GM04504 (cell line): ENCODE measurements at regions not wholly inside any gene's neighbourhood (a gene's known extent, or its start where the extent isn't known, plus 50 kb on each side); places are given as distances from the start of the nearest gene placed in this dataset.

ENCODE experiments used
- DNase-seq: peaks from one replicate; pipeline ENCODE4 v3.0.0-alpha.2; 2012; ENCODE audit warnings: low read depth

DNA sequence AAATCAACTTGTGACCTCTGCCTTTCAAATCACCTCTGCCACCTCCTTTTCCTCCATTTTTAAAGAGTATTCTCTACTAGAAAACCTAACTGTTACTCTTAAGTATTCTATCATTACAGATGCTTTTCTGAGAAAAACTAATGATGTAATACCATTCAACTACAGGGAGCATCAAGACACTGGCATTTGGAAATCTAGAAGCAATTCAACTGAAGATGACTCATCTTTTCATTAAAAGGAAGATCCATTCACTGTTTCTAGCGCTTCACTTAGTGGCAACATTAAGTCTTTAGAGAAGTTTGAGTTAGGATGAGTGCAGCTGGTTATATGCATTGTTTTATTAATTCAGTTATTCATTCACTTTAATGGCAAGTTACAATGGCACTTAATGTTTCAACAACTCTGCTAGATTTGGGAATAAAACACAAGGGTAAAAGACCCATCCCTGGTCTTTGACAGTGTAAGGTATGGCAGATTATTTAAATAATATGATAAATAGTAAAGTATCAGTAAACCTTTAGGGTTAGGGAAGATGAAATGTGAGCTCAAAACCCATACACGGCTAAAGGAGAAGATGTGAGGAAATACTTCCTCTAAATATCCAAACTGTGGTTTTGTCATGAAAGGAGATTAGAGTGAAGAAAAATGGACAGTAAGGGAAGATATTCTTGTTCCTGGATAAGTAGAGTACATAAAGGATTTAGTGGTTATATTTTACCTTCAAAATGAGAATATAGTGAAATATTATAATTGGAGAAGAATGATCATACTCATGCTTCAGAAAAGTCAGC, 61.7 kb downstream of the KCNJ2 start:
- no peak for DNase-seq

DNA sequence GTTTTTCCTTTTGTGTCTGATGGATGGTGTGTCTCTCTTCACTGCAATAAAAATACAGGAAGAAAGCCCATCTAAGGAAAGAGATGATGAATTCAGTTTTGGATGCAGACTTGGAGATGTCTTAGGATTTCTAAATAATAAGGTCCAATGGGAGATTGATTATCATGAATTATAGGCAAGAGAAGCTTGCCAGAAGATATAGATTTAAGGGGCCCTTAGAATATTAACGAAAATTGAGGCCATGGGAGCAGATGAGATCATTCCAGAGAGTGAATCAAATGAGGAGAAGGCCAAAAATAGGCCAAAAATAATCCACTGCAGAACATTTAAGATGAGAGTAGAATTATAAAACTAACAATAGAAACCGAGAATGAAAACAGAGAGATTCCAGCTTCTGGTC, 63.1 kb downstream of the KCNJ2 start:
- DNase-seq, result no peak

DNA sequence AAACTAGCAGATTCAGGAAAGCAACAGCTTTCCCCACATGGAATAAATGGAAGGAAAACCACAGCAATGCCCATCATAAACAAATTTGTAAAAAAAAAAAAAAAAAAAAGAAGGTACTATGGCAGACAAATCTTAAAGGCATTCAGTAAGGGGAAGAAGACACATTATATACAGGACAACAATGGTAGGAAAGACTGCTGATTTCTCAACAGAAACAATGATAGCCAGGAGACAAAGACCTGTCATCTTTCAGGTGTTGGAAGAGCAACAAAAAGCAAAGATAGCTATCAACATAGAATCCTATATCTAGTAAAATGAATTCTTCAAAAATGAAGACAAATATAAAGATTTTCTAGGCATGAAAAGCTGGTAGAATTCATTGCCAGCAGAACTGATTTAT, 65.9 kb downstream of the KCNJ2 start:
- no peak for DNase-seq

DNA sequence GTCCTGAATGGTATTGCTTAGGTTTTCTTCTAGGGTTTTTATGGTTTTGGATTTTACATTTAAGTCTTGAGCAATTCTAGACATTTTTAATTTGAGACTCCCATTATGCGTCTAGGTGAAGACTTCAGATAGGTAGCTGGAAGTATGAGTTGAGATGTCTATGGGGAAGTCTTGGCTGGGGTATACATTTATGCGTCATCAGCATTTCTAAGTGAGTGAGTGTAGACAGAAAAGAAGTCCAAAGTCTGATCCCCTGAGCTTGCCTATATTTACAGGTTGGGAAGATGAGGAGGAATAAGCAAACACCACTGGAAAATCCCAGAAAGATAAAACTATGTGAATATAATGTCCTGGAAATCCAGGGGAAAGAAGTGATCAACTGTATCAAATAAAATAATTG, 68.9 kb downstream of the KCNJ2 start:
- DNase-seq, result no peak

DNA sequence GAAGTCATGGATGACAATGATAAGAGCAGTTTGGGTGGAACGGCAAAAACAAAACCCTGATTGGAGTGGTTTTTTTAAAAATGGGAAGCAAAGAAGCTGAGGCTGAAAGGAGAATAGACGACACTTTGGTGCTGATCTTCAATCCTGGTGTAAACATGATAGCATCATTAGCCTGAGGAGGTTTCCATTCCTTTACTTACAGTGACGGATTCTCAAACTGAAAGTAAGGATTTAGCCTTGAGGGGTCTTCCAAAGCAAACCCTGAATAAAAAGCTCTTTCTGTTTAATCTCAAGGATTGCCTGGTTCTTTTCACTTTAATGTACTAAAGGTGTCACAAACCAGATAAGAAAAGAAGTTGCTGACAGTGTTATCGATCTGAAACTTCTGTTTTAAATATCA, 69.3 kb downstream of the KCNJ2 start:
- no peak for DNase-seq

DNA sequence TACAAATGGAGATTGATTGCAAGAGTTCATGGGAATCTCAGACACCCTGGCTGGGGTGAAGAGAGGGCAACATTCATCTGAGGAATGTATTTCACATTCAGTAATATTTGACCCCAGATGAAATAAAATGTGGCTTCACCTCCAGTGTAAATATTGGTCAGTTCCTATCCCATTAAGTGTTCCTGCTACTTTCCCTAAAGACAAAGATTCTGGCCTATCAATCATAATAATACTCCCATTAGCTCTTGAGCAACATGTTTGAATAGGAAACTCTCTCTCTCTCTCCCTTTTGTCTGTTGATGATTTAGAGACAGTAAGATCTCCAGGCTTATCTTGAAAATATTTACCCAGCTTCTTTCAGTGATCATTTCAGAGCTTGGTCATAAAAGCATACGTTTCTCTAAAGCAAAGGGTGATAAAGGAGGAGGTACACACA, 70.1 kb downstream of the KCNJ2 start:
- DNase-seq, result no peak

DNA sequence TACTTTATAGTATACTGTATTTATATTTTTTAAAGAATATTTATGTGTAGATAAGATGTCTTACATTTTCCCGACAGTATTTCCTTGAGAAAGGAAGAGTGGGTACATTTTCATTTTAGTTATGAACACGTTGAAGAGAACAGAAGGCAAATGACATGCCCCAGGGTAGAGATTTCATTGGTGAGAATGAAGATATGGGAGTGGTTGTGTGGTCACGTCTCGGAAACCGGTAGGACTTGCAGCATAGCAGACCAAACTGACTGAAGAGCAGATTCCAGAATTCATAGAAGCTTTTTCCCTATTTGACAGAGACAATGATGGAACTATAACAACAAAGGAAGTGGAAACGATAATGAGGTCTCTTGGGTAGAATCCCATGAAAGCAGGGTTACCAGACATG, 71.7 kb downstream of the KCNJ2 start:
- DNase-seq, result no peak

DNA sequence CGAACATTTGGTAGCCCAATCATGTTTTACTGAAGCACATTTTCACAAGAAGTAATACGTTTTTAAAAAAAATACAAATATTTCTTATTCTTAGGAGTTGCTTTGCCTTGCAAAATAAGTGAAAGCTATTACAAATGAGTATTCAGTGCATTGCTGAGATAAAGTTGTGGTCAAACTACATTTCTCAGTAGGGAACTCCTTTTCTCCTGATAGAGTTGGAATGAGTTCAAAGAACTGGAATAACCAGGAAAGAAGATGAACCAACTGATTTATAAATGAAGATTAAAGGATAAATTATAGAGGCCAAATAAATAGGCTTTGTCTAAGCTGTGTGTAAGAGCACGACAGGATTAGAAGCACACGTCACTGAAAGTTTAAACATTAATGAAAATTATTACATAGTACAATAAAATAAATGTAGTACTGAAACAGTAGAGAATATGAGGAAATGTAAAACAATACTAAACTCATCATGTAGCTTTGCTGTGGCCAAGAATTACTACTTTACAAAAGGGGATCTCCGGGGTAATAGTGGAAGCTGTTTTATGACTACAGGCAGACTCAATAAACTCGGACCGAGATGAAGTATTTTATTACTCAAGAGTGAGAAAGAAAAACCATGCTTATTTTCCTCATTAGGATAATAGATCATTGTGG, 73.6 kb downstream of the KCNJ2 start:
- no peak for DNase-seq

DNA sequence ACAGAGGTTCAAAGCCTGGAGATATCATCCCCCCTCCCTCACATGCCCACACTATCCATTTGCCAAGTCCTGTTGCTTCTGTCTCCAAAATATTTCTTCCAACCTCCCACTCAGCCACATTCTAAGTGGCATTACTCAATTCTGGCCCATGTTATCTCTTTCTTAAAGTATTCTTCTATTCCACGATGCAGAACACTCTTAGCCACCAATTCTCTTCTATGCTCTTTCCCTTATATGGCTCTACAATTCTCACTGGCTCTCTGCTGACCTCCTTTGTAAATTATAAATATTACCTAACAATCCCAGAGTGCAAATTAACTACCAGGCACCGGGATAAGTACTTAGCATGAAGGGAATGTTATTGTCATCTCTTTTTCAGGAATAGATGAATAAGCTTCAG, 82.4 kb downstream of the KCNJ2 start:
- no peak for DNase-seq

DNA sequence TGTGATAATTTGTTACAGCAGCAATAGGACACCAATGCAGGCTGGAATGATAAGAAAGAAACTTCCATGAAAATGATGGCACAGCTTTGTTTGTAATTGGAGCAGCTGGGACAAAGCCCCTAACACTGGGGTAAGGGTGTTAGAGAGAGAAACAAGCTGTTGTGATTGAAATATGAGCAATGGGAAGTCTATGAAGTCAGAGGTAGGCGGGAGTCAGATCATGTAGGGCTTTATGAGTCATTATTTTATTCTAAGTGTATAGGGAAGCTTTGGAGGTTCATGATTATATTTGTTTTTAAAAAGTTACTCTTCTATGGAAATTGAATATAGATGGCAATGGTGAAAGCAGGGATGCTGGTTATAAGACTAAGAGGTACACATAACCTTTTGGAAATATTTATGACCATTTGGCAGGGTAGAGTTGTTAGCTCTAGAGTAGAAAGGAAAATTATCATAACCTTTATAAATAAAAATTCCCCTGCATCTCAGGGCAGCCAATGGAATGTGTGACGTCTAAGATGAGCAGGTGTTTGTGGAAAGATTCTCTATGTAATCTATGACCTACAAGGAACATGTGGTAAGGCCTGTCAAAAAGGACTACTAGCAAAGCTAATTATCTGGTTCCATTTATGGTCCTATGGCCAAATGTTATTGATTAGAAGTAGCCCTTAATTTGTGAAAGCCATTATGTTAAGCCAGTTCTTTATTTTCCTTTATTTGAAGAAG, 85.6 kb downstream of the KCNJ2 start:
- no peak for DNase-seq

DNA sequence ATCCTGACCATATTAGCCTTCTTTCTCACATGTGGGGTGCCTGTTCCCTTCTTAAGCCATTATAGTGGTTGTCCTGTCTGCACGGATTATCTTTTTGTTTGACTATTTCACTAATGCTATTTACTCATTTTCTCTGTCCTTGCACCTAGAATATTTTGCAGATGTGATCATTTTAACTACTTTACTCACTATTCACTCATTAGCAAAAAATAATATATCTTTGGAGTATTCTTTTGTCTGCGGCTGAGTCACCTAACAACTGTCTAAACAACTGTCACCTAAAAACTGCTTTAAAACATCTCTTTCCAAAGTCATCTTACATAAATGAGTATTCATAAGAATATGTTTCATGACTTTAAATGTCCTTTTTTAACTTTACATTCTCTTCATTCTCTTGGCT, 87.4 kb downstream of the KCNJ2 start:
- DNase-seq, result no peak

DNA sequence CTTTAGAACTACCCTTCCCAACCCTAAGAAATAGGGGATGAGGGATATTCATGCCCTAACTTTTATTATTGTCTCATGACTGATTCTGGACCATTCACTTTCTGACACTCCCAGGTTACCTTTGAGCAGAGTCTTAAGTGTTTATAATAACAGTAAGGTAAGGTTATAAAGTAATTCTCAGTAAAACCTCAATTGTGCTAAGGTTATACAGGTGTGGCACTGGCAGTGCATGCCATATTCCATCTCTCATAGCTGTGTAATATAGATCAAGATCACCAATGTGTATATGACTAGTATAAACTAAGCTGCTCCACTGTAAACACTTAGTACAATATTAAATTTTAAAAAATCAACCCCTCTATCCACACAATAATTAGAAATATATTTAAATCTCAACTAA, 89.1 kb downstream of the KCNJ2 start:
- DNase-seq, result no peak

DNA sequence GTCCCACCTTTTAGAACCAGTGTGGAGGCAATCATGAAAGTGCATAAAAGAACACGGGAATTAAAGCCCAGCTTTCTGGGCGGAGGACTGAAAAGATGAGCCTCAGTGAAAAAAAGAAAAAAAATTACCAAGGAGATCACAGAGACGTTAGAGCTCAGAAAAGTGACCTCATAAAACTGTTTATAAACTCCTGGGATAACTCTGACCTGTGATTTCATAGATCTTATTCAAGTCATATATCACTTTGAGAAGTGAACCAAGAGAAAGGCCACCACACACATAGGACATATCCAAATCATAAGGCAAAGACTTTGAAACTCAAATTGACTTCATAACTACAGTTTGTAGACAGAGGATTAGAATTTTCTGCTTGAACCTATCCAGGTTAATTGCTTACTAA, 90.1 kb downstream of the KCNJ2 start:
- DNase-seq, result no peak

DNA sequence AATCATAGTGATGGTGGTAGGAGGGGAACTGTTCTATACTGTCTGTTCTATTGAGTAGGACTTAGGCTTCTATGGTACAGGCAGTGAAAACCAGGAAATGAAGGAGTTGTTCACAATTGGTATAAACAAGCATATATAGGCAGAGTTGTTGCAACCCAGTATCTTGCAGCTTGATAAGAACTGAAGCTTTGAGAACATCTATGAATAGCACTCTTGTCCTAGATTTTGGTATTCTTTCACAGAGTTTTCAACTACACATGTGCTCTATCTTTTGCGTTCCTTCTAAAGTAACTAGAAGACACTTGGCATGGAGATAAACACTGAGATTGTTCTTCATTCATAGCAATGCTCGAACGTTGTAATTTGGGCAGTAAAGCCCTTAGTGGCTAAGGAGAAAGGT, 91.8 kb downstream of the KCNJ2 start:
- DNase-seq, result no peak

DNA sequence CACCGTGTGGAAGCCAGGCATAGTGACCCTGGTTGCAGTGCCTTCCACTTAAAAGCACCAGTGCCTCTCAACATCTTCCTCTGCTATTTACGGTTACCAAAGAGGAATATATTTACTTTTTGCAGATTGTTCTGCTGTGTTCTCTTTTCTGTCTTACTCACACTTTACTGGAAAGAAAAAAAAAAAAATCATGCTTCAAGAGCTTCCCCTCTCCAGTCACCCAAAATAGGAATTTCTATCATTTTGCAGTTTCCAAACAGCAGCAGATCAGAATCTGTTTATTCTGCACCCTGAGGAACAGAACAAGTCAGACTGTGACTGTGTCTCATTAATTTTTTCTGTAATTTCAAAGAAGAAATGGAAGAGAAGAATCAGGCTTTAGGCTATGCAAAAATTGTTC, 96.1 kb downstream of the KCNJ2 start:
- DNase-seq, result no peak

DNA sequence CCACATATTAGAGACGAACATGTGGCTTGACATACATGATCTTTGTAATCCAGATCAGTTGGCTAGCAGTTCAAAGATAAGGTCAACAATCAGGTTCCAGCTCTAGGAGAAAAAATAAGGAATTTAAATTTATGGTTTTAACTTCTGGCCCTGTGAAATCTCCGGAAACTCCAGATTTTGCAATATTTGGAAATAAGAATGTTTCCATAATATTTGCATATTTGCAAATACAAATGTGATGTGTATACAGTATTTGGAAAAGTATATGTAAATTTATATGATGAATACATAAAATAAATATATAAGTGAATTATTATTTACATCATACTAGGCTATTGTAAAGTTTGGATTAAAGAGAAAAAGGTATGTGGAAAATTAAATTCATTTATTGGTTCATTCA, 97.1 kb downstream of the KCNJ2 start:
- no peak for DNase-seq

DNA sequence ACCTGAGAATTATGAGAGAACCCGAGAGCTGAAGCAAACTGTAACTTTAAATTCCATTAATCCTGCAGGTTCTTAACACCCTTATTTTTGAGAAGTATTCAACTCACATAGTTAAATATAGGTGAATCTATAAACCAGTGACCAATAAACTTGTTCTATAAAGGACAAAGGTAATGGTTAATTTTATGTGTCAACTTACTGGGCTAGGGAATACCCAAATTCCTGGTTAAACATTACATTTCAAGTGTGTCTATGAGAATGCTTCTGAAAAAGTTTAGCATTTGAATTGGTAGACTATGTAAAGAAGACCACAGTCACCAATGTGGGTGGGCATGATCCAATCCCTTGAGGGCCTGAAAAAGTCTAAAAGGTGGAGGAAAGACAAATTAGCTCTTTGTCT, 99.1 kb downstream of the KCNJ2 start:
- no peak for DNase-seq

DNA sequence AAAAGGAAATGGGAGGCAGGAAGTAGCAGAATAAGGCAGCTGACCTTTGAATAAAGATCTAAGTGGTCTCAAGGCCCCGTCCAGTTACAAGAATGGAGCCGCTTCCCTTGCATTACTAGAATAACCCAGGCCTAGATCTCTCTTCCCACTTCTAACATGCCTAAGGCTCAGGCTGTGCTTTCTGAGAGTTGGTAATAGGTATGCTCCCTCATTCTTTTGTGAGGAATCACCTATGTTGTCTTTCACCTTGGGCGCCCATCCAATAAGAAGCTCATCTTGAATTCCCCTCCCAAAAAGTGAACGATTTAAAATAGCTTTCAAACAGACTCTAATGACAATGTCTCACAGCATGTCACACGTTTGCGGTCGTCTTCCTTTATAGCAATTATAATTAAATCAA, 101.2 kb downstream of the KCNJ2 start:
- no peak for DNase-seq

DNA sequence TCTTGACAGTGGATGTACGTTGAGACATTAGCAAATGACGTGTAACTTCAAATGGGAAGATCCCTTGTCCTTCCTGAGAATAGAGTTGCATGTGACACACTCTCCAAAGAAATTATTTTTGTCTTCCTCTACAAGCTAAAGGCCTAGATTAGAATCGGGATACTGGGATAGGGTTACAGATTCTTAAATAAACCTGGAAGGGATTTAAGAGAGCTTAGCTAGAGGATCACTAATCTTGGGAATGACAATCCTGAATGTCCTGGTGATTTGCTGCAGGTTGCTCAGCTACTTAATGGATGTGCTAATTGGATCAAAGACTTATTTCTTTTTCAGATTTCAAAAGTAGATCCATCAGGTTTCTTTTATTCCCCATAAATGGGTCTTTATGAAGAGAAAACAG, 101.9 kb downstream of the KCNJ2 start:
- DNase-seq, result no peak

DNA sequence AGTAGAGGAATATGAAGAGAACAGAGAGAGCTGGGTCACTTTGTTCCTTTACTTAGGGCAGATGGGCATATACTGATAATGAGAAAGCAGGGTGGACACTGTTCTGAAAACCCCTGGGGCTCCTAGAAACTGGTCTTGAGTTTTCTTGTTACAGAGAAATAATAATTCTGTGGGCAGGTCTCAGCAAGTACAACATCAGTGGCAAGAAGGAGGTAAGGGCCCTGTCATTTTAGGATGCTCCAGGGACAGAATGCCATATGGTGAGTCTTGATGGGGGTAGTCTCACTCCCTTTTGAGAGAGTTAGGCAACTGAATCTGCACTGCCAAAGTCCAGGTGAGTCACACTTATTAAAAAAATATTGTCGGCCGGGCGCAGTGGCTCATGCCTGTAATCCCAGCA, 102.3 kb downstream of the KCNJ2 start:
- DNase-seq, result no peak

DNA sequence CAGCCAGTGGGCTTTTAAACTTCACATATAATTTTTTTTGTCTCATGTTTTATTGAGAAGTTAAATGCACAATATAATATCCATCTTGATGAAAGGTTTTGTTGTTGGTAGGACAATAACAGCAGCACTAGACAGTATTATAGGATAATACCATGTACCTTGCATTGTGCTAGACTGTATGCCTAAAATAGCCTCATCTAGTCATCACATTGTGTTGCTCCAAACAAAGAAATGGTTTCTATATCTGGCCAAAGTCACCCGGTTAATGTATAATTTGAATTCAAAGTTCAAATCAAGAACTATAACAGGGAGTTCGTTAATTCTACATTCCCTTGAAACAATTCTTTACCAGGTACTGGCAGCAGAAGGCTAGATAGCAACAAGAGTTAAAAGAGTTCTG, 104.9 kb downstream of the KCNJ2 start:
- no peak for DNase-seq

DNA sequence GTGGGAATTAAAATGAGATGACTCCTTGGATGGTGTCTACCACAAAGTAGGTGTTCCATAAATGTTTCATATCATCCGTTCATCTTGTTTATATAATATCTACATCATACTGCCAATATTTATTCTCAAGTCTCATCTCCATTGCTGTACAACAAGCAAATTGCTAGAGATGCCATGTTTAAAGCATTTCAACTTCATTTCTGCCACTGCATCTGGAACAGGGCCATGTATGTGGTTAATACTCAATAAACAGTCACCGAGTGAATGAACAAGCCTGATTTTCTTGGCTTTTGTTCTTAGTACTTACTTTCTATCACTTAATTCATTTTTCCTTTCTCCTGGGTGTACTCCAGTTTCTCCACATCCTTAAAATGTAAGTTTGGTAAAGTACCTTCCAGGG, 107.6 kb downstream of the KCNJ2 start:
- no peak for DNase-seq

DNA sequence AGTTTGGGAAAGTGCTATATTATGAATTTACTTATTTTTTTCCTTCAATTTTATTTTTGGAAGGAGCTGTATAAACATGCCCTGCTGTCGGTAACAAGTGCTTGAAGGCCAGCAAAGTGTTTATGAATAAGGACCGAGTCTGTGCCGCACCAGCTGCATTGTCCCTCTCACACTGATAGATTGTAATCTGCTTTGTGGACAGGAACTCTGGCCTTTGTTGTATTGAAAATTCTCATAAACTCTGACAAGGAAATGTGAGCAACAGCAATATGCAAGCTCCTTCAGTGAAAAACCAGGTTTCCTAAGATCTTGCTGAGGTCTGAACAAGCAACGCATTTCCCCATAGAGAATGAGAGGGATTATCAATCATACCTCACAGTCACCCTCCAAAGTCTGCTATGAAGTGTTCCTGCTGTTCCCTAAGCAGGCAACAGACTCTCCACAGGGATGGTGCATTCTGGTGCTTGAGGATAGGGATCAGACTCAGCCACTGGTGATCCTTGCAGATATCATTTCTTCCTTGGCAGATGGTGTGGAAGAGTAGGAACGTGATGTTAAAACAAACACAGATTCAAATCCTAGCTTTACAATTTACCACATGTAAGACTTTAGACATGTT, 109.6 kb downstream of the KCNJ2 start:
- no peak for DNase-seq
